ENCODE measurements at regions not wholly inside any gene's neighbourhood (a gene's known extent, or its start where the extent isn't known, plus 50 kb on each side); places are given as distances from the start of the nearest gene placed in this dataset.
"Not testable (repeated sequence)": the region's sequence is repeated elsewhere in the genome, so short reads cannot be mapped to it uniquely, and the experiment has no call there.

- no peak overlapping the region for H3K27ac Mint-ChIP-seq
- ATAC-seq (no peak), DNase-seq (ENCODE audit: low spot score in 2 of 2) (no peak)
- H3K9me3 Mint-ChIP-seq, result peaks cover 5 to 6% of the 10 kb centered on the region in 2 donors
- peaks cover 0 to 5% of the 10 kb centered on the region in 2 donors for H3K36me3 Mint-ChIP-seq
Observed at GRCh38 chr9:119697996-119698395, 328.8 kb upstream of the BRINP1 start.

- no peak overlapping the region for H3K27ac Mint-ChIP-seq
- ATAC-seq (no peak), DNase-seq (ENCODE audit: low spot score in 2 of 2) (no peak)
- H3K36me3 Mint-ChIP-seq, result no peaks in the 10 kb centered on the region
- H3K9me3 Mint-ChIP-seq, result peaks cover 3 to 4% of the 10 kb centered on the region in 2 donors
Observed at GRCh38 chr9:119689879-119690278, 320.6 kb upstream of the BRINP1 start.

- ATAC-seq, result no peak
- H3K36me3 Mint-ChIP-seq, result no peaks in the 10 kb centered on the region
- no peak overlapping the region for H3K27ac Mint-ChIP-seq
- H3K9me3 Mint-ChIP-seq, result peaks cover 3 to 4% of the 10 kb centered on the region in 2 donors
- no peak for DNase-seq (ENCODE audit: low spot score in 2 of 2)
Observed at GRCh38 chr9:119688547-119688946, 319.3 kb upstream of the BRINP1 start.

- ATAC-seq (no peak), DNase-seq (ENCODE audit: low spot score in 2 of 2) (no peak)
- no peaks in the 10 kb centered on the region for H3K36me3 Mint-ChIP-seq
- no peak overlapping the region for H3K27ac Mint-ChIP-seq
- H3K9me3 Mint-ChIP-seq, result peaks cover 0 to 10% of the 10 kb centered on the region in 2 donors
Observed at GRCh38 chr9:119677811-119678505, 308.7 kb upstream of the BRINP1 start.

- Mint-ChIP-seq H3K27ac (no peak overlapping the region), H3K36me3 (no peaks in the 10 kb centered on the region), H3K9me3 (peaks cover 0 to 10% of the 10 kb centered on the region in 2 donors)
- no peak for ATAC-seq
- DNase-seq (ENCODE audit: low spot score in 2 of 2), result no peak
Observed at GRCh38 chr9:119675951-119676350, 306.7 kb upstream of the BRINP1 start.

- not testable (repeated sequence) for H3K27ac Mint-ChIP-seq; ATAC-seq; H3K9me3 Mint-ChIP-seq; DNase-seq (ENCODE audit: low spot score in 2 of 2); H3K36me3 Mint-ChIP-seq
Observed at GRCh38 chr9:119672763-119673162, 303.5 kb upstream of the BRINP1 start.

GRCh38 chr9:119667916-119668315 lies 298.7 kb upstream of the BRINP1 start:
- no peak for ATAC-seq
- Mint-ChIP-seq H3K9me3 (peaks cover 4 to 13% of the 10 kb centered on the region in 2 donors), H3K27ac (no peak overlapping the region), H3K36me3 (no peaks in the 10 kb centered on the region)
- DNase-seq (ENCODE audit: low spot score in 2 of 2), result no peak

GRCh38 chr9:119667163-119667562 lies 297.9 kb upstream of the BRINP1 start:
- H3K9me3 Mint-ChIP-seq, result peaks cover 6 to 13% of the 10 kb centered on the region in 2 donors
- ATAC-seq (no peak), DNase-seq (ENCODE audit: low spot score in 2 of 2) (no peak)
- H3K27ac Mint-ChIP-seq, result no peak overlapping the region
- no peaks in the 10 kb centered on the region for H3K36me3 Mint-ChIP-seq

- Mint-ChIP-seq H3K27ac (no peak overlapping the region), H3K36me3 (no peaks in the 10 kb centered on the region), H3K9me3 (peaks cover 4 to 13% of the 10 kb centered on the region in 2 donors)
- no peak for ATAC-seq
- no peak for DNase-seq (ENCODE audit: low spot score in 2 of 2)
Observed at GRCh38 chr9:119662329-119662728, 293.1 kb upstream of the BRINP1 start.

GRCh38 chr9:119652931-119653330 lies 283.7 kb upstream of the BRINP1 start:
- peaks cover 0 to 5% of the 10 kb centered on the region in 2 donors for H3K9me3 Mint-ChIP-seq
- DNase-seq (ENCODE audit: low spot score in 2 of 2) (no peak), ATAC-seq (no peak)
- H3K36me3 Mint-ChIP-seq, result no peaks in the 10 kb centered on the region
- no peak overlapping the region for H3K27ac Mint-ChIP-seq

GRCh38 chr9:119649205-119649604 lies 280.0 kb upstream of the BRINP1 start:
- no peak for DNase-seq (ENCODE audit: low spot score in 2 of 2)
- Mint-ChIP-seq H3K9me3 (peaks cover 0 to 20% of the 10 kb centered on the region in 2 donors), H3K27ac (no peak overlapping the region), H3K36me3 (no peaks in the 10 kb centered on the region)
- ATAC-seq, result no peak

GRCh38 chr9:119639287-119639955 lies 270.2 kb upstream of the BRINP1 start:
- no peak overlapping the region for H3K27ac Mint-ChIP-seq
- DNase-seq (ENCODE audit: low spot score in 2 of 2) (no peak), ATAC-seq (no peak)
- H3K36me3 Mint-ChIP-seq, result no peaks in the 10 kb centered on the region
- H3K9me3 Mint-ChIP-seq, result peaks cover 23 to 25% of the 10 kb centered on the region in 2 donors

- Mint-ChIP-seq H3K27ac (no peak overlapping the region), H3K36me3 (no peaks in the 10 kb centered on the region), H3K9me3 (peaks cover 20 to 28% of the 10 kb centered on the region in 2 donors)
- DNase-seq (ENCODE audit: low spot score in 2 of 2) (no peak), ATAC-seq (no peak)
Observed at GRCh38 chr9:119634006-119634405, 264.8 kb upstream of the BRINP1 start.

GRCh38 chr9:119611565-119611964 lies 242.3 kb upstream of the BRINP1 start:
- Mint-ChIP-seq H3K9me3 (peaks cover 7 to 17% of the 10 kb centered on the region in 2 donors), H3K36me3 (no peaks in the 10 kb centered on the region), H3K27ac (no peak overlapping the region)
- ATAC-seq (no peak), DNase-seq (ENCODE audit: low spot score in 2 of 2) (no peak)

- DNase-seq (ENCODE audit: low spot score in 2 of 2) (no peak), ATAC-seq (no peak)
- no peaks in the 10 kb centered on the region for H3K36me3 Mint-ChIP-seq
- peaks cover 17 to 25% of the 10 kb centered on the region in 2 donors for H3K9me3 Mint-ChIP-seq
- no peak overlapping the region for H3K27ac Mint-ChIP-seq
Observed at GRCh38 chr9:119609277-119609971, 240.2 kb upstream of the BRINP1 start.

GRCh38 chr9:119601632-119602031 lies 232.4 kb upstream of the BRINP1 start:
- H3K9me3 Mint-ChIP-seq, result peaks cover 12 to 17% of the 10 kb centered on the region in 2 donors
- DNase-seq (ENCODE audit: low spot score in 2 of 2) (no peak), ATAC-seq (no peak)
- no peaks in the 10 kb centered on the region for H3K36me3 Mint-ChIP-seq
- no peak overlapping the region for H3K27ac Mint-ChIP-seq

GRCh38 chr9:119597499-119597898 lies 228.3 kb upstream of the BRINP1 start:
- no peak for ATAC-seq
- peaks cover 5 to 7% of the 10 kb centered on the region in 2 donors for H3K9me3 Mint-ChIP-seq

More at GRCh38 chr9:119597499-119597898, 228.3 kb upstream of the BRINP1 start:
- no peak overlapping the region for H3K27ac Mint-ChIP-seq
- H3K36me3 Mint-ChIP-seq, result no peaks in the 10 kb centered on the region
- no peak for DNase-seq (ENCODE audit: low spot score in 2 of 2)
